K562 (cell line): ENCODE measurements at regions not wholly inside any gene's neighbourhood (a gene's known extent, or its start where the extent isn't known, plus 50 kb on each side); places are given as distances from the start of the nearest gene placed in this dataset.

ENCODE experiments used
- CC2D1A ChIP-seq: fragments of 450-650 bp; IDR thresholded peaks from 2 replicates; pipeline ENCODE4 v1.6.1; 2017; ENCODE audit warnings: mild to moderate bottlenecking
- CCNT2 ChIP-seq: IDR thresholded peaks from 2 replicates; pipeline ENCODE4 v1.6.1; 2011; ENCODE audit warnings: borderline replicate concordance, low read depth, mild to moderate bottlenecking, moderate library complexity, mixed read lengths, low read length; ENCODE audit not compliant: insufficient read length; ENCODE audit errors: extremely low read depth
- CREB1 ChIP-seq, 2 experiments: sonication (generic) in 1 of 2; formaldehyde crosslinking in 1 of 2; IDR thresholded peaks; 2 replicates each; pipeline versions ENCODE4 v1.6.1 to v1.8.0; 2012 to 2022; ENCODE audit warnings: inconsistent platforms in 1 of 2, mild to moderate bottlenecking in 1 of 2, missing genetic modification reagents in 1 of 2, moderate library complexity in 1 of 2
- DACH1 ChIP-seq: fragments of 450-650 bp; IDR thresholded peaks from 2 replicates; pipeline ENCODE4 v1.6.1; 2018; ENCODE audit not compliant: partially characterized antibody
- ETV1 ChIP-seq: fragments of 450-650 bp; conservative IDR thresholded peaks from 2 replicates; pipeline ENCODE4 v1.6.1; 2016; ENCODE audit warnings: missing genetic modification characterization, control low read depth, low read depth, missing compliant biosample characterization
- GATAD2B ChIP-seq: fragments of 450-650 bp; IDR thresholded peaks from 2 replicates; pipeline ENCODE4 v1.6.1; 2017; ENCODE audit warnings: mild to moderate bottlenecking, borderline replicate concordance
- NFXL1 ChIP-seq: fragments of 450-650 bp; formaldehyde crosslinking; IDR thresholded peaks from 2 replicates; pipeline ENCODE4 v1.4.0; 2021; ENCODE audit warnings: mild to moderate bottlenecking
- RAD21 ChIP-seq, 2 experiments: fragments of 250-450 bp in 1 of 2; fragments of 450-650 bp in 1 of 2; sonication (Bioruptor Pico) in 1 of 2; formaldehyde crosslinking in 1 of 2; IDR thresholded peaks in 1 of 2; conservative IDR thresholded peaks in 1 of 2; 2 replicates each; pipeline versions ENCODE4 v1.4.0 to v1.8.0; 2020 to 2022; ENCODE audit warnings: mild to moderate bottlenecking in 2 of 2, moderate library complexity in 1 of 2
- TRIM24 ChIP-seq, 2 experiments: fragments of 450-650 bp; IDR thresholded peaks; 2 replicates each; pipeline ENCODE4 v1.6.1; 2016
- XRCC3 ChIP-seq: fragments of 450-650 bp; IDR thresholded peaks from 2 replicates; pipeline ENCODE4 v1.6.1; 2017; ENCODE audit warnings: mild to moderate bottlenecking, moderate library complexity
- ZNF12 ChIP-seq: sonication (generic); formaldehyde crosslinking; IDR thresholded peaks from 2 replicates; pipeline ENCODE4 v1.4.0; 2020; ENCODE audit warnings: mild to moderate bottlenecking, missing genetic modification reagents
- ZNF212 ChIP-seq: fragments of 450-650 bp; formaldehyde crosslinking; IDR thresholded peaks from 2 replicates; pipeline ENCODE4 v1.4.0; 2020; ENCODE audit warnings: mild to moderate bottlenecking
- ZNF354B ChIP-seq: fragments of 250-450 bp; sonication (Bioruptor Pico); IDR thresholded peaks from 2 replicates; pipeline ENCODE4 v1.4.0; 2020
- ZNF551 ChIP-seq: fragments of 250-450 bp; sonication (Bioruptor Pico); IDR thresholded peaks from 2 replicates; pipeline ENCODE4 v1.5.0; 2021; ENCODE audit warnings: mild to moderate bottlenecking, moderate library complexity
- ZNF644 ChIP-seq: fragments of 200-800 bp; sonication (Bioruptor generic); IDR thresholded peaks from 2 replicates; pipeline ENCODE4 v1.6.1; 2016; ENCODE audit warnings: low read depth, missing genetic modification characterization, missing compliant biosample characterization
- ZNF778 ChIP-seq: fragments of 450-650 bp; formaldehyde crosslinking; IDR thresholded peaks from 2 replicates; pipeline ENCODE4 v1.4.0; 2020; ENCODE audit warnings: mild to moderate bottlenecking, moderate library complexity
- ZNF830 ChIP-seq: fragments of 250-450 bp; sonication (Bioruptor Pico); IDR thresholded peaks from 2 replicates; pipeline ENCODE4 v1.5.0; 2021; ENCODE audit warnings: mild to moderate bottlenecking
- TF ChIP-seq, protein P1 (sequence below): fragments of 450-650 bp; IDR thresholded peaks from 2 replicates; pipeline ENCODE4 v1.6.1; 2016
- TF ChIP-seq, protein P2 (sequence below), 2 experiments: fragments of 450-650 bp; conservative IDR thresholded peaks; 2 replicates each; pipeline ENCODE4 v1.6.1; 2017; ENCODE audit warnings: mild to moderate bottlenecking in 2 of 2, moderate library complexity in 2 of 2
- TF ChIP-seq, protein P3 (sequence below): fragments of 450-650 bp; IDR thresholded peaks from 2 replicates; pipeline ENCODE4 v1.6.1; 2016; ENCODE audit warnings: antibody characterized with exemption
- TF ChIP-seq, protein P4 (sequence below): fragments of 250-450 bp; sonication (Bioruptor Pico); IDR thresholded peaks from 2 replicates; pipeline ENCODE4 v1.8.0; 2022; ENCODE audit warnings: inconsistent platforms, mild to moderate bottlenecking, moderate library complexity, borderline replicate concordance
- TF ChIP-seq, protein P5 (sequence below): sonication (generic); formaldehyde crosslinking; IDR thresholded peaks from 2 replicates; pipeline ENCODE4 v1.9.0; 2022; ENCODE audit warnings: mild to moderate bottlenecking, missing genetic modification reagents

DNA sequence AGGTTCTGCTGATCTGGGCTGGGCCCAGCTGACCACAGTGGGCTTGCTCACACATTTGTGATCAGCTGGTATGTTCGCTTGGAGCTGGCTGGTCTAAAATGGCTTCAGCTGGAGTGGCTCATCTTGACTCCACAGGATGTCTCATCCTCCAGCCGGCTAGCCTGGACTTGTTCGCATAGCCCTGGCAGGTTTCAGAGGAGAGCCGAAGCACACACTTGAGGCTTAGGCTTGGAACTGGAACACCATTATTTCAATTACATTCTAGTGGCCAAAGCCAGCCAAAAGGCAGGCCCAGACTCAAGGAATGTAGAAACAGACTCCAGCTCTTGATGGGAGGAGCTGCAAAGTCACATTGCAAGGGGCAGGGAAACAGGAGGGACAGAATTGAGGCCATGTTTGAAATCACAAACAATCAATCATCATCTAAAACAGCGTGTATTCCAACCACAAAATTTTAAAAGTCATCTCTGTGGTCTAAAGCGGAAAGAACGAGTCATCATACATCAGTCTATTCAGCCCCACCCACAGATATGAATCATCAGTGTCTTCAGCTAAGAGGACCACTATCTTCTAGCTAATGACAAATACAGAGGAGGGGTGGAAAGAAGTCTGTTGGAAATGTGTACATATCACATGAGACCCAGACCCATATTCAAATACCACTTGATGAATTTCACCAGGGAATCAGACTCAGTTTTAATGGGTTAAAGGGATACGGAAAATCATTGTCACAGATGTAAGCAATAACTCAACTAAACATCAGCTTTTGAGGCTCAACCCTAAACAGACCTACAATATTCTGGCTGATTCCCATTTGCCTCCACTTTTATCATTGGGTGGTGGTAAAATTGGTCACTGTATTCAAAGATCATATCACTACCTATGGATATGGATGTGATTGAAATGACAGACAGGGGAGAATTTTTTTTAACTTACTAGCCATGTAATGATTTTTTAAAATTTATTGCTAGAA lies 139.0 kb upstream of the MKLN1 start (continued):
- TF ChIP-seq, protein P1, sequence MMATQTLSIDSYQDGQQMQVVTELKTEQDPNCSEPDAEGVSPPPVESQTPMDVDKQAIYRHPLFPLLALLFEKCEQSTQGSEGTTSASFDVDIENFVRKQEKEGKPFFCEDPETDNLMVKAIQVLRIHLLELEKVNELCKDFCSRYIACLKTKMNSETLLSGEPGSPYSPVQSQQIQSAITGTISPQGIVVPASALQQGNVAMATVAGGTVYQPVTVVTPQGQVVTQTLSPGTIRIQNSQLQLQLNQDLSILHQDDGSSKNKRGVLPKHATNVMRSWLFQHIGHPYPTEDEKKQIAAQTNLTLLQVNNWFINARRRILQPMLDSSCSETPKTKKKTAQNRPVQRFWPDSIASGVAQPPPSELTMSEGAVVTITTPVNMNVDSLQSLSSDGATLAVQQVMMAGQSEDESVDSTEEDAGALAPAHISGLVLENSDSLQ, result peak; percentile 89
- no peak for TF ChIP-seq GATAD2B
- TF ChIP-seq ZNF830 (CRISPR knock-in tag), result no peak
- peak; percentile 95 for TF ChIP-seq ETV1 (tag)
- TF ChIP-seq XRCC3, result no peak
- no peak for TF ChIP-seq CC2D1A
- TF ChIP-seq CREB1 (IDR thresholded peaks at IDR 0.05), result no peak
- 0 out of 2 replicates have a peak, but pooled peaks have one; percentile 18 for TF ChIP-seq CREB1 (CRISPR knock-in tag; IDR thresholded peaks at IDR 0.05)
- no peak for TF ChIP-seq ZNF354B (CRISPR knock-in tag)
- TF ChIP-seq ZNF778 (CRISPR knock-in tag), result no peak
- TF ChIP-seq, protein P2, sequence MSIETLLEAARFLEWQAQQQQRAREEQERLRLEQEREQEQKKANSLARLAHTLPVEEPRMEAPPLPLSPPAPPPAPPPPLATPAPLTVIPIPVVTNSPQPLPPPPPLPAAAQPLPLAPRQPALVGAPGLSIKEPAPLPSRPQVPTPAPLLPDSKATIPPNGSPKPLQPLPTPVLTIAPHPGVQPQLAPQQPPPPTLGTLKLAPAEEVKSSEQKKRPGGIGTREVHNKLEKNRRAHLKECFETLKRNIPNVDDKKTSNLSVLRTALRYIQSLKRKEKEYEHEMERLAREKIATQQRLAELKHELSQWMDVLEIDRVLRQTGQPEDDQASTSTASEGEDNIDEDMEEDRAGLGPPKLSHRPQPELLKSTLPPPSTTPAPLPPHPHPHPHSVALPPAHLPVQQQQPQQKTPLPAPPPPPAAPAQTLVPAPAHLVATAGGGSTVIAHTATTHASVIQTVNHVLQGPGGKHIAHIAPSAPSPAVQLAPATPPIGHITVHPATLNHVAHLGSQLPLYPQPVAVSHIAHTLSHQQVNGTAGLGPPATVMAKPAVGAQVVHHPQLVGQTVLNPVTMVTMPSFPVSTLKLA (conservative IDR thresholded peaks at IDR 0.05), result peak in 1 of 2 experiments; percentile 62; a peak in 1 of 4 replicates
- no peak for TF ChIP-seq NFXL1 (CRISPR knock-in tag)
- TF ChIP-seq ZNF644 (tag), result no peak; the same call in 1 of the 2 replicates
- TF ChIP-seq, protein P3, sequence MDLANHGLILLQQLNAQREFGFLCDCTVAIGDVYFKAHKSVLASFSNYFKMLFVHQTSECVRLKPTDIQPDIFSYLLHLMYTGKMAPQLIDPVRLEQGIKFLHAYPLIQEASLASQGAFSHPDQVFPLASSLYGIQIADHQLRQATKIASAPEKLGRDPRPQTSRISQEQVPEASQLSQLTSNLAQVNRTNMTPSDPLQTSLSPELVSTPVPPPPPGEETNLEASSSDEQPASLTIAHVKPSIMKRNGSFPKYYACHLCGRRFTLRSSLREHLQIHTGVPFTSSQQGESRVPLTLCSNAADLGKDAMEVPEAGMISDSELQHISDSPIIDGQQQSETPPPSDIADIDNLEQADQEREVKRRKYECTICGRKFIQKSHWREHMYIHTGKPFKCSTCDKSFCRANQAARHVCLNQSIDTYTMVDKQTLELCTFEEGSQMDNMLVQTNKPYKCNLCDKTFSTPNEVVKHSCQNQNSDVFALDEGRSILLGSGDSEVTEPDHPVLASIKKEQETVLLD, result no peak
- no peak for TF ChIP-seq CCNT2
- TF ChIP-seq ZNF12 (CRISPR knock-in tag), result no peak
- peak; percentile 48 for TF ChIP-seq DACH1
- TF ChIP-seq RAD21 (CRISPR knock-in tag; conservative IDR thresholded peaks at IDR 0.05 in 1 of 2, IDR thresholded peaks at IDR 0.05 in 1 of 2), result 0 out of 4 replicates have a peak, but pooled peaks of 1 of the 2 experiments have one; percentile 8
- TF ChIP-seq ZNF551 (CRISPR knock-in tag), result no peak
- TF ChIP-seq ZNF212 (CRISPR knock-in tag), result no peak
- TF ChIP-seq, protein P4, sequence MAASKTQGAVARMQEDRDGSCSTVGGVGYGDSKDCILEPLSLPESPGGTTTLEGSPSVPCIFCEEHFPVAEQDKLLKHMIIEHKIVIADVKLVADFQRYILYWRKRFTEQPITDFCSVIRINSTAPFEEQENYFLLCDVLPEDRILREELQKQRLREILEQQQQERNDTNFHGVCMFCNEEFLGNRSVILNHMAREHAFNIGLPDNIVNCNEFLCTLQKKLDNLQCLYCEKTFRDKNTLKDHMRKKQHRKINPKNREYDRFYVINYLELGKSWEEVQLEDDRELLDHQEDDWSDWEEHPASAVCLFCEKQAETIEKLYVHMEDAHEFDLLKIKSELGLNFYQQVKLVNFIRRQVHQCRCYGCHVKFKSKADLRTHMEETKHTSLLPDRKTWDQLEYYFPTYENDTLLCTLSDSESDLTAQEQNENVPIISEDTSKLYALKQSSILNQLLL (CRISPR knock-in tag), result no peak
- TF ChIP-seq, protein P5, sequence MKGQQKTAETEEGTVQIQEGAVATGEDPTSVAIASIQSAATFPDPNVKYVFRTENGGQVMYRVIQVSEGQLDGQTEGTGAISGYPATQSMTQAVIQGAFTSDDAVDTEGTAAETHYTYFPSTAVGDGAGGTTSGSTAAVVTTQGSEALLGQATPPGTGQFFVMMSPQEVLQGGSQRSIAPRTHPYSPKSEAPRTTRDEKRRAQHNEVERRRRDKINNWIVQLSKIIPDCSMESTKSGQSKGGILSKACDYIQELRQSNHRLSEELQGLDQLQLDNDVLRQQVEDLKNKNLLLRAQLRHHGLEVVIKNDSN (CRISPR knock-in tag), result 0 out of 2 replicates have a peak, but pooled peaks have one; percentile 16
- peak in 1 of 2 experiments; percentile 48; a peak in 1 of 4 replicates for TF ChIP-seq TRIM24 (IDR thresholded peaks at IDR 0.05)
